ENCODE measurements at regions not wholly inside any gene's neighbourhood (a gene's known extent, or its start where the extent isn't known, plus 50 kb on each side); places are given as distances from the start of the nearest gene placed in this dataset.
"Not testable (repeated sequence)": the region's sequence is repeated elsewhere in the genome, so short reads cannot be mapped to it uniquely, and the experiment has no call there.

DNA sequence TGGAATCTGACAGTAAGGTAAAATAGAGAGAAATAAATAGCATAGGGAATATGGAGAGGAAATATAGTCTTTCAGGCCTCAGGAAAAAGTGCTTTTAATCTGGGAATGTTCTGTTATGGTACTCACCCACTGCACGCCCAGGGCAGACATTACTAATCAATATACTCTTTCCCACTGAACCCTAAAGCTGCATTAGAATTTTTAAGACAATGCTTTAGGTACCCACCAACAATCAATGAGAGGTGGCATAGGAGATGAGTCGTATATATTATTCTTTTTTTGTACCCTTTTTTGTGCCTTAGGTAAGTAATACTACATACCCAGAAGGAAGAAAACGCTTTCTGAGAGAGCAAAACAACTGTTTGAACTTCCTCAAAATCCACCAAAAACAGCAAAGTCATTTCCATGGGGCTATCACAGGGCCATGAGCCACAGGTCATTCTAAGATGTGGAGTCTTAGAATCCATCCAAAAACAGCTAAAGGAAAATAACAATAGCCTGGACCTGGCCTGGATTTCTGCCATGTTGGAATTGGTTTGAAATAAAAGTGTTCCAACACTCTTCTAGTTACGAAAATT, 542.1 kb downstream of the XYLT1 start:
- ATAC-seq (no peak), DNase-seq (no peak)
- H3K27me3 Mint-ChIP-seq: peaks cover 0 to 2% (median 0%) of the 10 kb centered on the region in 5 donors
- peaks cover 0 to 6% (median 0%) of the 10 kb centered on the region in 4 donors for H3K4me1 Mint-ChIP-seq
- no peaks in the 10 kb centered on the region for H3K36me3 Mint-ChIP-seq
- POLR2A ChIA-PET: no interaction called here
- no peak overlapping the region for H3K27ac Mint-ChIP-seq
- peaks cover 0 to 3% (median 0%) of the 10 kb centered on the region in 9 donors for H3K9me3 Mint-ChIP-seq
- no peak overlapping the region for H3K4me3 Mint-ChIP-seq

DNA sequence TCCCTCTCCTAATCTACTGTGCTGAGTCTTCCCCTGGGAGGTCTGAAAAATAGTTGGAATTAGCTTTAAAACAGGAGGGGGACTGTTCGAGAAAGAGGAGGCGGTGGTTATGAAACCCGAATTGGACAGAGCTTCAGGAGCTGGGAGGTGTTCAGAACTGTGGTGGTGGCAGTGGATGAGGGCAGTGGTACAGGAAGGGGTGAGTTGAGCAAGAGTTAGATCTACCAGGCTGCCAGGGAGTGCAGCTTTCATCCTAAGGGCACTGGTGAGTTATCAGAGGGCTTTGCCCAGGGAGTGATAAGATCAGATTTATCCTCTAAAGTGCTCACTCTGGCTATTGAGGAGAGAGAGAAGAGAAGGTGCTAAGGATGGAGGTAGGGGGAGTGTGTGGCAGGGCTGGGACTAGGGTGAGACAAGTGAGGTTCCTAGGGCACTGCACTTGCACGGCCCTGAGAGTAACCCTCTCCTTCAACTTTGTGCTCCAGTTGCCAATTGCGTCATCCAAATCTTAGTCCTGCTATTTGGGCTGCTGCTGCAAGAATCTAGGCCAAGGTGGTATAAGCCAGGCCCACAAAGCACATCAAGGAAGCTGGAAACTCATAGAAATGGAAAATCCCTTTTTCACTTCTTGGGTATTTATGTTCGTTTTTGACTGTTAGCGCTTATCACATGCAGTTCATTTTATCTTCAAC, 540.3 kb downstream of the XYLT1 start:
- Mint-ChIP-seq H3K36me3 (no peaks in the 10 kb centered on the region), H3K9me3 (peaks cover 0 to 3% (median 0%) of the 10 kb centered on the region in 9 donors), H3K4me1 (peaks cover 0 to 6% (median 0%) of the 10 kb centered on the region in 4 donors), H3K27me3 (peaks cover 0 to 2% (median 0%) of the 10 kb centered on the region in 5 donors), H3K27ac (peak overlapping the region in 1 of 10 donors; percentile 10), H3K4me3 (no peak overlapping the region)
- DNase-seq (no peak), ATAC-seq (no peak)
- POLR2A ChIA-PET: no interaction called here

DNA sequence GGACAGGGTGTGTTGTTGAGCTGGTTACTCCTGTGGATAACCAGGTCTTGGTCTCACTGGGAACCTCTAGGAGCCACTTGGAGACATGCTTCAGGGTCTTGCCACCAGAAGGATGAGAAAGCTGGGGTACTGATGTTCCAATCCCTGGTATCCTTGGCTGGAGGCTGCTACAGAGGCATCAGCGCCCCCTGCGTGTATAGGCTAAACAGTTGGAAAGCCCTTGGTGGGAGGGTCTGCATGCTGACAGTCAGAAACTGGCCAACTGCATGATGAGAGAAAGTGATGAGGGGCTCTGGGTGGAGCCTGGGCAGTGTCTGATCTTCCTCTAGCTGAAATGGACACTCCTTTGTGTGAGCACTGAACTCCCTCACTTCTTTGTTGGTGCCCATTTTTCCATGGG, 536.9 kb downstream of the XYLT1 start:
- POLR2A ChIA-PET: no interaction called here
- peaks cover 0 to 6% (median 0%) of the 10 kb centered on the region in 4 donors for H3K4me1 Mint-ChIP-seq
- H3K9me3 Mint-ChIP-seq: no peaks in the 10 kb centered on the region
- peaks cover 0 to 4% (median 0%) of the 10 kb centered on the region in 5 donors for H3K27me3 Mint-ChIP-seq
- H3K4me3 Mint-ChIP-seq: no peak overlapping the region
- DNase-seq (no peak), ATAC-seq (no peak)
- no peak overlapping the region for H3K27ac Mint-ChIP-seq
- H3K36me3 Mint-ChIP-seq: no peaks in the 10 kb centered on the region

DNA sequence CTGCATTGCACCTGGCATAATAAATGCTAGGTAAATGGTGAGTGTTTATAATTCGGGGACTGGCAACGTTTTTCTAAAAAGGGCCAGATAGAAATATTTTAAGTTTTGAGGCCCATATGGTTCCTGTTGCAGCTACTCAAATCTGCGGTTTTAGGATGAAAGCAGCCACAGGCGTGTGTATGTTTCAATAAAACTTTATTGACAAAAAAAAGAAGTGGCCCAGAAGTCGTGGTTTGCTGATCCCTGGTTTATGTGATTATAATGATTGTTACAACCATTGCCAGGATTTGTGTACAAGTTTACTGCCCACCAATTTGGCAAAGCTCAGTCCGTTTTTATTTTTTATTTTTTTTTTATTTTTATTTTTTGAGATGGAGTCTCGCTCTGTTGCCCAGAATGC, 536.1 kb downstream of the XYLT1 start:
- ATAC-seq: no peak
- H3K27ac Mint-ChIP-seq: no peak overlapping the region
- H3K27me3 Mint-ChIP-seq: peaks cover 0 to 4% (median 0%) of the 10 kb centered on the region in 5 donors
- DNase-seq: no peak
- no peaks in the 10 kb centered on the region for H3K4me1 Mint-ChIP-seq
- no peaks in the 10 kb centered on the region for H3K9me3 Mint-ChIP-seq
- POLR2A ChIA-PET: no interaction called here
- no peaks in the 10 kb centered on the region for H3K36me3 Mint-ChIP-seq
- H3K4me3 Mint-ChIP-seq: no peak overlapping the region

DNA sequence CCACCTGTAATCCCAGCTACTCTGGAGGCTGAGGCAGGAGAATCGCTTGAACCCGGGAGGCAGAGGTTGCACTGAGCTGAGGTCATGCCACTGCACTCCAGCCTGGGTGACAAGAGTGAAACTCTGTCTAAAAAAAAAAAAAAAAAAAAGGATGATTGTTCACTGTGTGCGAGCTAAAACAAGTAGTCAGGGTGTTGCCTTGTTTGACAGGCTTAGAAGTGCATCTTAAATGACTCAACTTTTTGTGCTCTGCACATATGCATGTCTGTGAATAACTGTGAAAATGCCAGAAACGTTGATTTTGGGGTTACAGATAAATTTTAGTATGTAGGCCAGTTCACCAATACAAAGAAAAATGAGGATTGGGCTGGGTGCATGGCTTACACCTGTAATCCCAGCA, 534.9 kb downstream of the XYLT1 start:
- DNase-seq, H3K27me3 Mint-ChIP-seq, H3K4me3 Mint-ChIP-seq, H3K27ac Mint-ChIP-seq, ATAC-seq, POLR2A ChIA-PET, H3K4me1 Mint-ChIP-seq, H3K36me3 Mint-ChIP-seq, H3K9me3 Mint-ChIP-seq: not testable (repeated sequence)

DNA sequence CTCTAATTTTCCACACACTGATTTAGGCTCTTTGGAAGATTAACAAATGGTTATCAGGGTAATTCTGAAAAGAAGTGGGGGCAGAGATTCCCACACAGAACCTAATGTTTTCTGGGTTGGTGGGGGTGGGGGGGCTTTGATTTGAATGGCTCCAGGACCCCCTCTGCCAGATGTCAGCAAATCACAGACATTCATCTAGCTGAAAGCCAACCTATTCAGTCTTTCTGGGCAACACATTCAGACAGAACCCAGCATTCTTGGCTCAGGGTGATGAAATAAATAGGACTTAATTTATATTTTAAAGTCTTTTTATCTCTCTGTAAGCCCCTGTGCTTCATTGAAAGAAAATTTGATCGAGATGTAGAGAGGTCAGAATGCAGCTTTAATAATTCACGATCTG, 533.2 kb downstream of the XYLT1 start:
- POLR2A ChIA-PET: no interaction called here
- Mint-ChIP-seq H3K27ac (no peak overlapping the region), H3K27me3 (peaks cover 0 to 3% (median 0%) of the 10 kb centered on the region in 5 donors), H3K4me3 (no peak overlapping the region), H3K9me3 (no peaks in the 10 kb centered on the region), H3K4me1 (no peaks in the 10 kb centered on the region), H3K36me3 (no peaks in the 10 kb centered on the region)
- ATAC-seq: no peak
- DNase-seq: no peak

DNA sequence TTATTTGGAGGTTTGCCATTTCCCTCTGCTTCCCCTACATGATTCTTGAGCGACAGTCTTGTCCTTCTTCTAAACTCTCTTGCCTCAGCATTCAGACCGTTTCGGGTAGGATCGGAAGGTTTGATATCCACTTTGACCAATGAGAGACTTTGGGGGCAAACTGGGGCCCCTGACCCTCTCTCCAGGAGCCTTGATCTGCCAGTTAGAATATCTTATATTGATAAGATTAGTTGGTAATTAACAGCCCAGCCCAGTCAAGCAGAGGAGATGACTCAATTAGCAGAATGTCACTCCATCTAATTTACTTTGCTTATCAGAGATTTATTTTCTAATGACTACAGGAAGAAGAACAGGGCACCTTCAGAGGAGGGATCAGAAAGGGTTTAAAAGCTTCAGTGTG, 532.8 kb downstream of the XYLT1 start:
- no peaks in the 10 kb centered on the region for H3K9me3 Mint-ChIP-seq
- H3K27me3 Mint-ChIP-seq: peaks cover 0 to 3% (median 0%) of the 10 kb centered on the region in 5 donors
- peak overlapping the region in 1 of 10 donors; percentile 10 for H3K27ac Mint-ChIP-seq
- DNase-seq (no peak), ATAC-seq (no peak)
- H3K4me3 Mint-ChIP-seq: no peak overlapping the region
- H3K4me1 Mint-ChIP-seq: no peaks in the 10 kb centered on the region
- H3K36me3 Mint-ChIP-seq: no peaks in the 10 kb centered on the region
- POLR2A ChIA-PET: no interaction called here

DNA sequence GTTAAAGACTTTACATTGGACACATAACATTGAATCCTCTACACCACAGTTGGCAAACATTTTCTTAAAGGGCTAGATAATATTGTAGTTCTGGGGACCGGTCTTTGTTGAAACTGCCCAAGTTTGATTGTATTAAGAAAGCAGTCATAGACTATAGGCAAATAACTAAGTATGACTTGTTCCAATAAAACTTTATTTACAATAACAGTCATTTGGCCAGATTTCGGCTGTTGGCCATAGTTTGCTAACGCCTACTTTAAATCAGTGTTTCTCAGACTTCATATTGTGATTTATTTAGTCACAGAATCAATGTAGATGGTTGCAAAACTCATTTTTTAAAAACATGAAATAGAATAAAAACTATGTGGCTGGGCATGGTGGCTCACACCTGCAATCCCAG, 531.8 kb downstream of the XYLT1 start:
- H3K4me3 Mint-ChIP-seq: no peak overlapping the region
- H3K4me1 Mint-ChIP-seq: no peaks in the 10 kb centered on the region
- no peaks in the 10 kb centered on the region for H3K9me3 Mint-ChIP-seq
- POLR2A ChIA-PET: no interaction called here
- no peak for ATAC-seq
- DNase-seq: no peak
- H3K27ac Mint-ChIP-seq: no peak overlapping the region
- peaks cover 0 to 5% (median 3%) of the 10 kb centered on the region in 5 donors for H3K27me3 Mint-ChIP-seq
- H3K36me3 Mint-ChIP-seq: no peaks in the 10 kb centered on the region

DNA sequence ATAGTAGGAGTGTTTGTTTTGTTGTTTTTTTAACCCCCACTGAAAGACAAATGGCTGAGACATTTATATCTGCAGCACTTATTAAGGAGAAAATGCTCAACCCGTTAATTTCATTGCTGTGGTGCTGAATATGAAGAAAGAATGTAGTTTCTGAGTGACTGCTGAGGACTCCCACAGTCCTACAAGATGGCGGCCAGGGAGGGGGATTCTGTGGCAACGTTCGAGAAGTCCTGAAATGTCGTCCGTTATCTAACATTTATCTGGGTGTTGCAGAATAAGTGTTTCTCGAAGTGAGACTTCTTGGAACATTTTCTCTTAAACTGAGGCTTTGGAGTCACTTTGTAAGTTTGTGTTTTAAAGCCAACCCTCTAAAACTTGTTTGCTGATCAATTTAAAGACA, 530.4 kb downstream of the XYLT1 start:
- Mint-ChIP-seq H3K36me3 (no peaks in the 10 kb centered on the region), H3K9me3 (no peaks in the 10 kb centered on the region), H3K27me3 (peaks cover 0 to 5% (median 3%) of the 10 kb centered on the region in 5 donors), H3K4me3 (no peak overlapping the region), H3K27ac (no peak overlapping the region), H3K4me1 (no peaks in the 10 kb centered on the region)
- no peak for ATAC-seq
- no peak for DNase-seq
- POLR2A ChIA-PET: no interaction called here

DNA sequence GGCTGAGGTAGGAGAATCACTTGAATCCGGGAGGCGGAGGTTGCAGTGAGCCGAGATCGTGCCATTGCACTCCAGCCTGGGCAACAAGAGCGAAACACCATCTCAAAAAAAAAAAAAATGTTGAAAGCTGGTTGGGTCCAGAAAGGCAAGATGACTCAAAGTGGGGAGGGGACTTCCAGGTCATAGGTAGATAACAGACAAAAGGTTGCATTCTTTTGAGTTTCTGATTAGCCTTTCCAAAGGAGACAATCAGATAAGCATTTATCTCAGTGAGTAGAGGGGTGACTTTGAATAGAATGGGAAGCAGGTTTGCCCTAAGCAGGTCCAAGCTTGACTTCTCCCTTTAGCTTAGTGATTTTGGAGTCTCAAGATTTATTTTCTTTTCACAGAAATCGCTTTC, 527.9 kb downstream of the XYLT1 start:
- H3K4me3 Mint-ChIP-seq, ATAC-seq, DNase-seq, H3K27ac Mint-ChIP-seq, POLR2A ChIA-PET, H3K4me1 Mint-ChIP-seq, H3K27me3 Mint-ChIP-seq, H3K9me3 Mint-ChIP-seq, H3K36me3 Mint-ChIP-seq: not testable (repeated sequence)

DNA sequence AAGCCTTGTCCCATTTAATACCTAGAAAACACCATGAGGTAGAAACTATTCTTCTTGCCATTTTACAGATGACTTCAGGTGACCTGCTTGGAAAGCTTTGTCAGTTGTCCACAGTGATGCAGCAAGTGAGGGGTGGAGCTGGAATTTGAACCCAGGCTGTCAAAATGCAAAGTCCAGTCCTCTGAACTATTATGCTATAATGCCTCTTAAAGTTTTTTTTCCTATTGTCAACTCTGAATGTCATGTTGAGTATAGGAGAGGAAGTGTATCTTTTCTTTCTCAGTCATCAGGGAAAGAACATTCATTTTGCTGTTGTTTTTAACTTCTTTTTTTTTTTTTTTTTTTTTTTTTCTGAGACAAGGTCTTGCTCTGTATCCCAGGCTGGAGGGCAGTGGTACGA, 525.6 kb downstream of the XYLT1 start:
- H3K4me3 Mint-ChIP-seq: no peak overlapping the region
- POLR2A ChIA-PET: interaction anchor here (0.6 kb wide), 1 partner anchor 66 kb away, joined by 3 read pairs; no protein-coding TSS in a partner anchor
- H3K9me3 Mint-ChIP-seq: peaks cover 0 to 13% (median 10%) of the 10 kb centered on the region in 9 donors
- DNase-seq (no peak), ATAC-seq (no peak)
- peaks cover 0 to 12% (median 8%) of the 10 kb centered on the region in 3 donors for H3K36me3 Mint-ChIP-seq
- H3K27ac Mint-ChIP-seq: no peak overlapping the region
- H3K27me3 Mint-ChIP-seq: peaks cover 0 to 16% (median 2%) of the 10 kb centered on the region in 5 donors
- peaks cover 0 to 1% (median 0%) of the 10 kb centered on the region in 4 donors for H3K4me1 Mint-ChIP-seq

DNA sequence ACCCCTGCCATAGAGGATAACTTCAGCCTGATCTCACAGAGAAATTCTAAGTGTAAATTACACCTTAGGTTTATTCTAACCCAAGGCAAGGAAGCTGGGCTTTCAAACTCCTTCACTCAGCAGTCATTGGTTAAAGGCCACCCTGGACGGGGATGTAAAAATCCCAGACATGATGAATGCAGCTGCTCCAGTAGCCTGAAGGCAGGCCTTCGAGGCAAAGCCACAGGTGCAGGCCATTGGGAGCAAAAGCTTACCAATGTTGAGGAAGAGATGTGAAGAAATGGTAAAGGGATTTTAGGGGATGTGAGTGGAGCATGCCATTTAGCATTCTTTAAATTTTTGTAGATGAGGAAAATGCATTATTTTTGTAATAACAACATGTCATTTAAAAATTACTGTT, 514.4 kb downstream of the XYLT1 start:
- H3K36me3 Mint-ChIP-seq: peaks cover 0 to 4% (median 0%) of the 10 kb centered on the region in 3 donors
- H3K27ac Mint-ChIP-seq: no peak overlapping the region
- ATAC-seq: no peak
- no peak overlapping the region for H3K4me3 Mint-ChIP-seq
- H3K27me3 Mint-ChIP-seq: peaks cover 0 to 3% (median 2%) of the 10 kb centered on the region in 5 donors
- no peaks in the 10 kb centered on the region for H3K4me1 Mint-ChIP-seq
- peaks cover 0 to 3% (median 0%) of the 10 kb centered on the region in 9 donors for H3K9me3 Mint-ChIP-seq
- POLR2A ChIA-PET: no interaction called here
- no peak for DNase-seq

DNA sequence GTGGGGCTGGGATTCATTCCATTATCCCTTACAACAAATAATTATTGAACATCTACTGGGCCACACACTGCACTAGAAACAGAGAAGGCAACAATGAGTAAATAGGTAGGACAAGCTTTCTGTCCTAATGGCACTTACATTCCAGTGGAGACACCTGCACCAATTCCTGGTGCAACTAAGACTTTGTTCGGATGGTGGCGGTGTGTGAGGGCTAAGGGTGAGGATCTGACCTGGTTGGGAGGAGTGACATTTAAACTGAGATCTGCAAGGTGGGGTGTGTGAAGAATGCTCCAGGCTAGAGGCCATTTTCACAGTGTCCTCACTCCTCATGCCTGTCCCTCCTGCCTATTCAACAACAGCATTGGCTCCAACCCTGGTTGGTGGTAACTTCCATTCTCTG, 510.0 kb downstream of the XYLT1 start:
- Mint-ChIP-seq H3K4me1 (no peaks in the 10 kb centered on the region), H3K9me3 (peaks cover 0 to 9% (median 3%) of the 10 kb centered on the region in 9 donors)

More for the DNA sequence above, 510.0 kb downstream of the XYLT1 start:
- Mint-ChIP-seq H3K36me3 (peaks cover 0 to 11% (median 0%) of the 10 kb centered on the region in 3 donors), H3K4me3 (no peak overlapping the region), H3K27me3 (peaks cover 0 to 8% (median 3%) of the 10 kb centered on the region in 5 donors), H3K27ac (no peak overlapping the region)
- DNase-seq: no peak
- ATAC-seq: no peak
- POLR2A ChIA-PET: interaction anchor here (0.7 kb wide), 1 partner anchor 18 kb away, joined by 3 read pairs; no protein-coding TSS in a partner anchor

All from naive thymus-derived CD8-positive, alpha-beta T cell (primary cell).